H9 (cell line): ENCODE measurements at regions not wholly inside any gene's neighbourhood (a gene's known extent, or its start where the extent isn't known, plus 50 kb on each side); places are given as distances from the start of the nearest gene placed in this dataset.

Experiments used
- DNase-seq: peaks from one replicate; pipeline ENCODE4 v3.0.0-alpha.2; 2017
- H2AFZ ChIP-seq: one replicate; pipeline ENCODE4 v1.6.1; 2013; ENCODE audit warnings: mild to moderate bottlenecking, low read length, control low read depth, moderate library complexity
- H2AK5ac ChIP-seq: 2 replicates; pipeline ENCODE4 v1.6.1; 2013; ENCODE audit warnings: low read length, control low read depth, mixed read lengths; ENCODE audit not compliant: insufficient read length
- H2BK120ac ChIP-seq: one replicate; pipeline ENCODE4 v1.6.1; 2013; ENCODE audit warnings: low read depth, mild to moderate bottlenecking, low read length, control low read depth, inconsistent platforms; ENCODE audit not compliant: poor library complexity, severe bottlenecking
- H2BK12ac ChIP-seq: 2 replicates; pipeline ENCODE4 v1.6.1; 2013; ENCODE audit warnings: low read length, control low read depth, mixed read lengths, low read depth; ENCODE audit not compliant: insufficient read length
- H2BK15ac ChIP-seq: 2 replicates; pipeline ENCODE4 v1.6.1; 2013; ENCODE audit warnings: low read depth, low read length, control low read depth
- H2BK20ac ChIP-seq: one replicate; pipeline ENCODE4 v1.6.1; 2013; ENCODE audit warnings: low read depth, mild to moderate bottlenecking, low read length, control low read depth, inconsistent platforms; ENCODE audit not compliant: poor library complexity, severe bottlenecking
- H2BK5ac ChIP-seq: 2 replicates; pipeline ENCODE4 v1.6.1; 2013; ENCODE audit warnings: low read length, control low read depth, mixed read lengths; ENCODE audit not compliant: insufficient read length
- H3K14ac ChIP-seq: 2 replicates; pipeline ENCODE4 v1.6.1; 2013; ENCODE audit warnings: low read length, control low read depth; ENCODE audit not compliant: insufficient read depth
- H3K18ac ChIP-seq: 2 replicates; pipeline ENCODE4 v1.6.1; 2013; ENCODE audit warnings: low read depth, mild to moderate bottlenecking, mixed read lengths, low read length, control low read depth; ENCODE audit not compliant: insufficient read length
- H3K23ac ChIP-seq: 2 replicates; pipeline ENCODE4 v1.6.1; 2013; ENCODE audit warnings: low read length, control low read depth, mixed read lengths, low read depth; ENCODE audit not compliant: insufficient read length
- H3K23me2 ChIP-seq: 2 replicates; pipeline ENCODE4 v1.6.1; 2013; ENCODE audit warnings: low read depth, mild to moderate bottlenecking, mixed read lengths, low read length, control low read depth; ENCODE audit not compliant: insufficient read length, poor library complexity, severe bottlenecking
- H3K27ac ChIP-seq: 2 replicates; pipeline ENCODE4 v1.5.1; 2013; ENCODE audit warnings: low read length, control low read depth, mixed read lengths, low read depth; ENCODE audit not compliant: insufficient read length
- H3K27me3 ChIP-seq: 2 replicates; pipeline ENCODE4 v1.6.1; 2013; ENCODE audit warnings: low read length, control low read depth, inconsistent platforms; ENCODE audit not compliant: insufficient read depth
- H3K4ac ChIP-seq: 2 replicates; pipeline ENCODE4 v1.6.1; 2013; ENCODE audit warnings: low read depth, mild to moderate bottlenecking, control low read depth, inconsistent platforms, low read length, moderate library complexity
- H3K4me1 ChIP-seq: 2 replicates; pipeline ENCODE4 v1.6.1; 2013; ENCODE audit warnings: low read length, control low read depth, inconsistent platforms; ENCODE audit not compliant: insufficient read depth
- H3K4me2 ChIP-seq: 2 replicates; pipeline ENCODE4 v1.6.1; 2013; ENCODE audit warnings: low read length, control low read depth, mixed read lengths; ENCODE audit not compliant: insufficient read length, insufficient read depth
- H3K56ac ChIP-seq: 2 replicates; pipeline ENCODE4 v1.6.1; 2013; ENCODE audit warnings: low read depth, mild to moderate bottlenecking, mixed read lengths, low read length, control low read depth; ENCODE audit not compliant: insufficient read length
- H3K79me1 ChIP-seq: 2 replicates; pipeline ENCODE4 v1.6.1; 2013; ENCODE audit warnings: low read depth, mild to moderate bottlenecking, moderate library complexity, low read length, control low read depth, inconsistent platforms; ENCODE audit not compliant: insufficient read depth, poor library complexity, severe bottlenecking
- H3K79me2 ChIP-seq: 2 replicates; pipeline ENCODE4 v1.6.1; 2013; ENCODE audit warnings: low read length, control low read depth, inconsistent platforms; ENCODE audit not compliant: insufficient read depth
- H3K9ac ChIP-seq: 2 replicates; pipeline ENCODE4 v1.6.1; 2013; ENCODE audit warnings: low read length, control low read depth, mixed read lengths; ENCODE audit not compliant: insufficient read length; ENCODE audit errors: extremely low read depth
- H3K9me3 ChIP-seq: one replicate; pipeline ENCODE4 v1.6.1; 2013; ENCODE audit warnings: low read depth, low read length, inconsistent platforms; ENCODE audit not compliant: control insufficient read depth
- H3T11ph ChIP-seq: one replicate; pipeline ENCODE4 v1.6.1; 2013; ENCODE audit warnings: mild to moderate bottlenecking, low read length, control low read depth, inconsistent platforms
- H4K20me1 ChIP-seq: one replicate; pipeline ENCODE4 v1.6.1; 2013; ENCODE audit not compliant: control insufficient read depth, insufficient read length, insufficient read depth
- H4K5ac ChIP-seq: 2 replicates; pipeline ENCODE4 v1.6.1; 2013; ENCODE audit warnings: low read depth, mild to moderate bottlenecking, mixed read lengths, low read length, control low read depth; ENCODE audit not compliant: insufficient read length
- H4K8ac ChIP-seq: replicated peaks from 2 replicates; pipeline ENCODE4 v1.6.1; 2013; ENCODE audit warnings: low read length, control low read depth, mixed read lengths, low read depth; ENCODE audit not compliant: insufficient read length
- H4K91ac ChIP-seq: 2 replicates; pipeline ENCODE4 v1.6.1; 2013; ENCODE audit warnings: low read depth, mild to moderate bottlenecking, moderate library complexity, mixed read lengths, low read length, control low read depth; ENCODE audit not compliant: insufficient read length
- H3K27ac Mint-ChIP-seq, 3 experiments: 2 replicates in 2 of 3; 3 replicates in 1 of 3; pipeline ENCODE4 v1.8.0; 2020 to 2021; ENCODE audit warnings: mixed read lengths in 3 of 3, mild to moderate bottlenecking in 1 of 3, moderate library complexity in 1 of 3
- H3K27me3 Mint-ChIP-seq: 2 replicates; pipeline ENCODE4 v1.8.0; 2021; ENCODE audit warnings: low read depth, mild to moderate bottlenecking, moderate library complexity, mixed read lengths
- H3K36me3 Mint-ChIP-seq, 3 experiments: 2 replicates in 2 of 3; 3 replicates in 1 of 3; pipeline ENCODE4 v1.8.0; 2020 to 2021; ENCODE audit warnings: low read depth in 3 of 3, mixed read lengths in 3 of 3; ENCODE audit not compliant: insufficient read depth in 1 of 3
- H3K4me1 Mint-ChIP-seq, 2 experiments: 2 replicates each; pipeline ENCODE4 v1.8.0; 2020; ENCODE audit warnings: mixed read lengths in 2 of 2
- H3K4me3 Mint-ChIP-seq, 2 experiments: 2 replicates in 1 of 2; 3 replicates in 1 of 2; pipeline ENCODE4 v1.8.0; 2020 to 2021; ENCODE audit warnings: mild to moderate bottlenecking in 2 of 2, mixed read lengths in 2 of 2, moderate library complexity in 1 of 2
- H3K9me3 Mint-ChIP-seq, 2 experiments: 2 replicates in 1 of 2; 3 replicates in 1 of 2; pipeline ENCODE4 v1.8.0; 2020; ENCODE audit warnings: mild to moderate bottlenecking in 2 of 2, mixed read lengths in 2 of 2, moderate library complexity in 1 of 2
- CTCF ChIP-seq: fragments of 200-600 bp; sonication (generic); conservative IDR thresholded peaks from 3 replicates; pipeline ENCODE4 v1.8.0; 2021; ENCODE audit warnings: antibody characterized with exemption, mild to moderate bottlenecking
- WGBS: extraction: QIAGEN DNeasy Blood & Tissue Kit; methylation state at CpG from one replicate; pipeline ENCODE4 v1.1.7; 2013; ENCODE audit warnings: missing lambda C conversion rate, low lambda C conversion rate, mixed read lengths; ENCODE audit not compliant: insufficient read length; ENCODE audit errors: extremely low coverage; 5-methylcytosine and 5-hydroxymethylcytosine counted together

DNA sequence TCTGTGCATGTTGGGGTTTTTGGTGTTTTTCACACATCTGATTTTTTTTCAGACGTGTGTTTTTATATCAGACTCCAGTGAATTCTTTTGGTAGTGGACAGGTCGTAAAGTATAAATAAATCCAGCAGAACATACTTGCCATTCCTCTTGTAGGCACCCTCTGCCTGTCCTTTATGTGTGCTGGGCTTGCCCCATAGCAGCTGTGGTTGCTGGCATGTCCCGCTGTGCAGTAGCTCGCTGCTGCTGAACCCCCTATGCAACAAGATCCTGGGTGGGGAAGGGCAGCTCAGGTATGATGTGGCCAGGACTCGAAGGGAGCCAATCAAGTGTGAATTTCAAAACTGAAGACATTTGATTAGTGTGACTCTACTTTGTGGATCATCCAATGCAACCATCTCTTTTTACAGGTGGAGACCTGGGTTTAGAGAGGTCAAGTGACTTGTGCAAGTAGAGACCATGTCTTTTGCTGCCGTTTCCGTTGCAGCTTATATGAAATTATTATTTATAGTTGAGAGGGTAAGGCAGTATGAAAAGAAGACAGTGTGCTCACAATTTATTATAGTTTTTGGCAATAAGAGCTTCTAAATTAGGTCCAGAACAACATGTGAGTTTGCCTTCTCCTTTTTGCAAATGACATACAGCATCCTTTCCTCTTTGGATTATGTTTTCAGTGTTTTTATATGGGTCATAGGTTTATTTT, 350.8 kb upstream of the C2CD4B start:
- TF ChIP-seq CTCF: no peak
- no peaks in the 10 kb centered on the region for H3K36me3 Mint-ChIP-seq

More for the DNA sequence above, 350.8 kb upstream of the C2CD4B start:
- Histone ChIP-seq H2BK20ac (no peak overlapping the region), H3K14ac (no peak overlapping the region), H3K27ac (no peak overlapping the region), H3K23ac (no peak overlapping the region), H2BK12ac (no peak overlapping the region), H3K4me2 (no peak overlapping the region), H2BK15ac (no peak overlapping the region), H2BK5ac (no peak overlapping the region), H3K4me1 (no peaks in the 10 kb centered on the region; the same call in 1 of the 2 replicates), H4K20me1 (no peaks in the 10 kb centered on the region), H4K5ac (no peak overlapping the region), H2BK120ac (no peak overlapping the region), H3K56ac (no peak overlapping the region), H4K8ac (no peak overlapping the region), H3K9me3 (no peaks in the 10 kb centered on the region), H2AFZ (no peak overlapping the region), H3K18ac (no peak overlapping the region), H3K4ac (no peak overlapping the region), H3K79me1 (no peaks in the 10 kb centered on the region), H3K9ac (no peak overlapping the region), H4K91ac (no peak overlapping the region), H2AK5ac (no peak overlapping the region), H3K79me2 (no peaks in the 10 kb centered on the region), H3T11ph (no peak overlapping the region), H3K23me2 (no peaks in the 10 kb centered on the region), H3K27me3 (no peaks in the 10 kb centered on the region)
- Mint-ChIP-seq H3K27ac (no peak overlapping the region), H3K9me3 (no peaks in the 10 kb centered on the region), H3K4me3 (no peak overlapping the region), H3K27me3 (no peaks in the 10 kb centered on the region), H3K4me1 (peaks cover 23 to 35% of the 10 kb centered on the region in 2 experiments)
- DNase-seq: no peak
- no CpG with 5 or more reads among the region's 7 CpGs for WGBS
